ENCODE measurements at regions not wholly inside any gene's neighbourhood (a gene's known extent, or its start where the extent isn't known, plus 50 kb on each side); places are given as distances from the start of the nearest gene placed in this dataset.

DNA sequence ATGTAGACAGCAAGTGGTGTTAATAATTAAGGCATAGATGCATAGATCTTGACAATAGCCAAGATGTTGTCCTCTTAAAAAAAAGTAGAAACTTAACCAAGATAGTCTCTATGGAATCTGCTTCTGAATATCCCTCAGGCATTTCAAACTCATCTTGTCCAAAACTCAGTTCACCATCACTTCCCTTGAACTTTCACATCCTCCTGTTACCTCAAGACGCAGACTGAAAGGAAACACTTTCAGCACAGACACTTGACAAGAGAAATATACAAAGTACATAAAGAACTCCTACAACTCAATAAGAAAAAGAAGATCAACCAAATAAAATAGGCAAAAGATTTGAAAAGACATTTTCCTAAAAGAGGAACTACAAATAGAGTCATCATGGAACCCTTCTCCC is 451.1 kb downstream of the FOXO1 start:
- TF ChIP-seq, protein P1, sequence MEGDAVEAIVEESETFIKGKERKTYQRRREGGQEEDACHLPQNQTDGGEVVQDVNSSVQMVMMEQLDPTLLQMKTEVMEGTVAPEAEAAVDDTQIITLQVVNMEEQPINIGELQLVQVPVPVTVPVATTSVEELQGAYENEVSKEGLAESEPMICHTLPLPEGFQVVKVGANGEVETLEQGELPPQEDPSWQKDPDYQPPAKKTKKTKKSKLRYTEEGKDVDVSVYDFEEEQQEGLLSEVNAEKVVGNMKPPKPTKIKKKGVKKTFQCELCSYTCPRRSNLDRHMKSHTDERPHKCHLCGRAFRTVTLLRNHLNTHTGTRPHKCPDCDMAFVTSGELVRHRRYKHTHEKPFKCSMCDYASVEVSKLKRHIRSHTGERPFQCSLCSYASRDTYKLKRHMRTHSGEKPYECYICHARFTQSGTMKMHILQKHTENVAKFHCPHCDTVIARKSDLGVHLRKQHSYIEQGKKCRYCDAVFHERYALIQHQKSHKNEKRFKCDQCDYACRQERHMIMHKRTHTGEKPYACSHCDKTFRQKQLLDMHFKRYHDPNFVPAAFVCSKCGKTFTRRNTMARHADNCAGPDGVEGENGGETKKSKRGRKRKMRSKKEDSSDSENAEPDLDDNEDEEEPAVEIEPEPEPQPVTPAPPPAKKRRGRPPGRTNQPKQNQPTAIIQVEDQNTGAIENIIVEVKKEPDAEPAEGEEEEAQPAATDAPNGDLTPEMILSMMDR (IDR thresholded peaks at IDR 0.05; ENCODE audit: extremely low read depth, missing control alignments), result no peak
- DNase-seq (ENCODE audit: low spot score), result no peak

DNA sequence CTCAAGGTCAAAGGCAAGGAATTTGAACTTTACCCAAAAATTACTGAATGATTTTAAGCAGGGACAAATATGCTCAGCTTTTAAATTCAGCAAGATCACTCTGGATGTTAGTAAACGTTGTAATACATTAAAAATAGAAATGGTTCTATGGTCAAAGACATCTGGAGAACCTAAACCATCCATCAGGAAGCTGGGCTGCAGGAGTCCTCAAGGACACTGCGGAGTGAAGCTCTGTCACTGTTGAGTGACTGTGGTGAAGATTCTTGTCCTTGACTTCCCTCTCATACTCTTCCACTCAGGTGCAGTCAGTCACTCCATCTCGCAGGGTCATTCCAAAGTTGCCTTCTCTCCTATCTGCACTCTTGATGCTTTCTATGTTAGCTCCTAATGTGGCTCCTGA is 450.7 kb downstream of the FOXO1 start:
- DNase-seq (ENCODE audit: low spot score), result no peak
- TF ChIP-seq, protein P1 (IDR thresholded peaks at IDR 0.05; ENCODE audit: extremely low read depth, missing control alignments), result no peak

DNA sequence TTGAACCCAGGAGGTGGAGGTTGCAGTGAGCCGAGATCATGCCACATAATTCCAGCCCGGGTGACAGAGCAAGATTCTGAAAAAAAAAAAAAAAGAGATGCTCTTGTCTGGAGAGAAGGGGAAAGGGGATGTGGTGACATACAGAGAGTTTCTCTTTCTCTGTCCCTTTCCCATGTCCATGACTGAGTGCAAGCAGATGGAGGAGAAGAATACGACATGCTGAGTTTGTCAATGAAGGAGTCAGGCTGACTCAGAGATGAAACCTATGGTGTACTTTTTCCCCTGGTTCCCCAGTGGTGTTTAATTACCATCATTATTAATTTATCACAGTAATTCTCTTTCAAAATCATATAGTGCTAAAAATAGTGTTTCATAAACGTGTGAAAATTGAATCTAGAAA is 448.8 kb downstream of the FOXO1 start:
- no peak for DNase-seq (ENCODE audit: low spot score)
- TF ChIP-seq, protein P1 (IDR thresholded peaks at IDR 0.05; ENCODE audit: extremely low read depth, missing control alignments), result no peak

DNA sequence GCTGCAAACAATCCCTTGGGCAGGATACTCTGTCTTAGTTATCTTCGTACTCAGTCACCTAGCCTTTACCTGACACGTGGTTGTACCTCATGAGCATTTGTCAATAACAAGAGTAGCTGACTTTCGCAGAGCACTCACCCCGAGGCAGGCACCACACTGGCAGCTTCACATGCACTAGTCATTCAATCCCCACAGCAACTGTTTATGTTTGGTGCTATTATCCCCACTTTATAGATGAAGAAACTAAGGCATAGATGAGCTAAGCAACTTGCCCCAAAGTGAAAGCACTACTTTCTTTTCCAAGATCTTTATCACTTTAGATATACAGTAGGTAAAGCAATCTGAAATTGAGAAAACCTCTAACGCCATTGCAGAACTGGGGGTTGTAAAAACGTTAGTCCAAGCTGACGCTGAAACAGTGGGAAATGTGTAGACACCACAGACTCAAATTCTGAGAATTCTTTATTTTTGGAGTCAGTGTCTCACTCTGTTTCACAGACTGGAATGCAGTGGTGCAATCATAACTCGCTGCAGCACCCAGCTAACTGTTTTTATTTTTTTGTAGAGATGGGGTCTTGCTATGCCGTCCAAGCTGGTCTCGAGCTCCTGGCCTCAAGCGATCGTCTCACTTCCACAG is 446.0 kb downstream of the FOXO1 start:
- DNase-seq (ENCODE audit: low spot score), result no peak
- TF ChIP-seq, protein P1 (IDR thresholded peaks at IDR 0.05; ENCODE audit: extremely low read depth, missing control alignments), result no peak

DNA sequence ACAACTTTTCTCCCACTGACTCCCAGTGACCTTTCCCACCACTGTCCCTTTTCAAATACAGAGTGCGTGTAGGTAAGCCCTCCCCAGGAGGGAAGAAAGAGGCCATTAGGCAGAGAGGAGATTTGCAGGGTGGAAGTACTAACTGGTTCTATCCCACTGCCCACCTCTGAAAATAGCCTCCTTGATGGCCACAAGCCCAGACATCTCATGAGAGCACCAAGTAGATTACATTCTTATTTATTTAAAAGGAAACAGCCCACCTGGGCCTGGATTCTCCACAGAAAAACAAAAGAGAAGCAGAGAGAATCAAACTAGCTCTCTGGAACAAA is 445.3 kb downstream of the FOXO1 start:
- TF ChIP-seq, protein P1 (IDR thresholded peaks at IDR 0.05; ENCODE audit: extremely low read depth, missing control alignments), result no peak
- no peak for DNase-seq (ENCODE audit: low spot score)

DNA sequence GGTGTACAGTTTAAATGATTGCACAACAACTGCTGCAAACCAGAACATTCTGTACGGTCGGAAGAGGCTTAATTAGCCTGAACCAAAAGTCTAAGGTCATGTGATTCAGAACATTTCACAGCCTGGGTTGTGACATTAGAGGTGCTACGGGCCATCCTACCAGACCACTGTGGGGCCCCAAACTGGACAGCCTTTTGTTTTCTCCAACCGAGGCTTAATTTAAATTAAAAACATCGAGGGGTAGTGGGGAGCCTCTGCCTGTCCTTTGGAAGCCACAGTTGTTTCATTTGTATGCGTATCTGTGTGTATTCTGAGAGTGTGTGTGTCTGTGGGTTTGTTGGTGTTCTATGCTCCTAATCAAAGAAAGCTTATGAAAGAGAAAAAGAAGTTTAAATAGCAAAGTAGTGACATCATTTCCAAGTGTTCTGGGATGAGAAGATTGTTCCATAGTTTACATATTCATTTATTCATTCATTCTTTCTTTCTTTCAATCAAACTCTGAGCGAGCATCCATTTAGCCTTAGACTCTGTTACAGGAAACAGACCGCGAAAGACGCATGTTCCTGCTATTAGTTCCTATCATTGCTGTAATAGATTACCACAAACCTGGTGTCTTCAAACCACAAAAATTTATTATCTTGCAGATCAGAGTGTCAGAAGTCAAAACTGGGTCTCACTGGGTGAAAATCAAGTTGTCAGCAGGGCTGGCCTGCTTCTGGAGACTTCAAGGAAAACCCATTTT is 444.8 kb downstream of the FOXO1 start:
- DNase-seq (ENCODE audit: low spot score), result no peak
- TF ChIP-seq, protein P1 (IDR thresholded peaks at IDR 0.05; ENCODE audit: extremely low read depth, missing control alignments), result no peak

DNA sequence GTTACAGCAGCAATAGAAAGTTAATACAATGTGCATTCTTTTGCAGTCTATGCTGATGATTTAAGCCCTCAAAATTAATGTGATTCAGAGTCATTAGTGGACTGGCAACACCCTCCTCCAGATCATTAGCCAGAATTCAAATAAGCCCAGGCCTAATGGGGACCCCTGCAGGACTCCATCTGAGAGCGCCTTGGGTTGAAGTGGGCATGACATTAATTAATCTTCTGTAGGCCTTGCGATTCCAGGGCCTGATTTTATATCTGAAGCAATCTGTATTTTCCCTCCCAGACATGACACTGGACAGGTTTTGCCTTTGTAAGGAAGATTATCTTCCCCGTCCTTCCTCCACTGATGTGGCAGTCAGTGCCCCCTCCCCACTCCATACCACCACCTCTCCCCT is 442.9 kb downstream of the FOXO1 start:
- TF ChIP-seq, protein P1 (IDR thresholded peaks at IDR 0.05; ENCODE audit: extremely low read depth, missing control alignments), result no peak
- no peak for DNase-seq (ENCODE audit: low spot score)

Data from GM20000 (cell line).